ENCODE measurements at regions not wholly inside any gene's neighbourhood (a gene's known extent, or its start where the extent isn't known, plus 50 kb on each side); places are given as distances from the start of the nearest gene placed in this dataset.
"Not testable (repeated sequence)": the region's sequence is repeated elsewhere in the genome, so short reads cannot be mapped to it uniquely, and the experiment has no call there.

- no peak for DNase-seq
Measured at GRCh38 chr5:66234241-66234640, 90.1 kb downstream of the SREK1 start.

DNA sequence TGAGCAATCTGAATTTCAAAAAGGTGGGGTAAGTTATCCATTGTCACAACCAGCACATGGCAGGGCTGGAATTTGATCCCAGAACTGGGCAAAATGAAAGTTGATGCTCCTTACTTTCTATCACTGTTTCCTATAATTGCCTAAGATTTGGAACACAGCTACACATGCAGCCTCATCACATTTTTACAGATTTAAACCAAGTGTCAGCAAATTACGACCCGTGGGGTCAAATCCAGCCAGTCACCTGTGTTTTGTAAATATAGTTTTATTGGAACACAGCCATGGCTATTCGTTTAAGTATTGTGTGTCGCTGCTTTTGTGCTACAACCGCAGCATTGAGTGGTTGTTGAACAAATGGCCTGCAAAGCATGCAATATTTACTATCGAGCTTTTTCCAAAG is 94.3 kb downstream of the SREK1 start:
- no peak for DNase-seq

- DNase-seq, result no peak
Measured at GRCh38 chr5:66239034-66239433, 94.9 kb downstream of the SREK1 start.

DNA sequence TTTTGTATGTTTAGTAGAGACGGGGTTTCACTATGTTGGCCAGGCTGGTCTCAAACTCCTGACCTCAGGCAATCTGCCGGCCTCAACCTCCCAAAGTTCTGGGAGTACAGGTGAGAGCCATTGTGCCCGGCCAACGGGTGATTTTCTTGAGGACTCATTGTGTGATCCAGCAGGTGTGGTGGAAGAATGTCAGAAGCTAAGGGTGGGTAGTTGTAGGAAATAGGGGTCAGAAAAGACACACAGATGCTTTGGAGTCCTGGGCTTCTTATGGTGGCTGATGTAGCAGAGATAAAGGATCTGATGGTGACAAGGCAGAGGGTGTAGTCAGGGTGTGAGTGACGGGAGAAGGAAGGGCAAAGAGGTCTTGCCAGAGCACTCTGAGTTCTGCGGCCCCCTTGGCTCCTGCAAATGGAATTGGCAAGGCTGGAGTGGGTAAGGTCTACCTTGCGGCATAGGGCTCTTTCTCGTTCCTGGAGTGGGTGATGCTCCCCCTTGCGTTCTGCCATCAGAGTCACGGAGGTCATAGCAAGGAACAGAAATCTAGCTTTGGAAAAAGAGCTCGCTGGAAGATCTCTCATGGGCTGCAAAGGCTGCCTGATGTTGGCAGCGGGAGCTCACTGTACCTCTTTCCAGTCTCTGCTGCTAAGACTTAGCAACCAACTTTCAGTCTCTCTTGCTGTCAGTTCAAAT is 97.2 kb downstream of the SREK1 start:
- no peak for DNase-seq

- no peak for DNase-seq
Measured at GRCh38 chr5:66242050-66242715, 98.1 kb downstream of the SREK1 start.

GRCh38 chr5:66246608-66247007 is 102.5 kb downstream of the SREK1 start:
- DNase-seq, result no peak

GRCh38 chr5:66247176-66247960 is 103.3 kb downstream of the SREK1 start:
- DNase-seq, result peak; percentile 65

- no peak for DNase-seq
Measured at GRCh38 chr5:66248874-66249273, 104.8 kb downstream of the SREK1 start.

DNA sequence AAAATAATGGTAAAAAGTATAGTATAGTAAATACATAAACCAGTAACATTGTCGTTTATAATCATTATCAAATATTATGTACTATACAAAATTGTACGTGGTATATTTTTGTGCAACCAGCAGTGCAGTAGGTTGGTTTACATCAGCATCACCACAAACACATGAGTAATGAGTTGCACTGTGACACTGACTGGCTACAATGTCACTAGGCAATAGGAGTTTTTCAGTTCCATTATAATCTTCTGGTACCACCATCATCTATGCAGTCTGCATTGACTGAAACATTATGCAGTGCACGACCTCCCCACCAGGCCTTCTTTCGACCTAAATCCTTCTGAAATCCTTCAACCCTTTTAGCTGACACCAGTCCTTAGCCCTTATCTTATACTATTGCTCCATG is 105.8 kb downstream of the SREK1 start:
- DNase-seq, result peak; percentile 13

- no peak for DNase-seq
Measured at GRCh38 chr5:66252849-66253248, 108.7 kb downstream of the SREK1 start.

GRCh38 chr5:66255714-66256113 is 111.6 kb downstream of the SREK1 start:
- DNase-seq, result peak; percentile 61

GRCh38 chr5:66273121-66273520 is 129.0 kb downstream of the SREK1 start:
- DNase-seq, result no peak

- no peak for DNase-seq
Measured at GRCh38 chr5:66276986-66277385, 132.9 kb downstream of the SREK1 start.

- no peak for DNase-seq
Measured at GRCh38 chr5:66277981-66278380, 133.9 kb downstream of the SREK1 start.

- peak; percentile 66 for DNase-seq
Measured at GRCh38 chr5:66281294-66281693, 137.2 kb downstream of the SREK1 start.

GRCh38 chr5:66284588-66285342 is 140.7 kb downstream of the SREK1 start:
- no peak for DNase-seq

GRCh38 chr5:66285343-66285922 is 141.3 kb downstream of the SREK1 start:
- DNase-seq, result no peak

DNA sequence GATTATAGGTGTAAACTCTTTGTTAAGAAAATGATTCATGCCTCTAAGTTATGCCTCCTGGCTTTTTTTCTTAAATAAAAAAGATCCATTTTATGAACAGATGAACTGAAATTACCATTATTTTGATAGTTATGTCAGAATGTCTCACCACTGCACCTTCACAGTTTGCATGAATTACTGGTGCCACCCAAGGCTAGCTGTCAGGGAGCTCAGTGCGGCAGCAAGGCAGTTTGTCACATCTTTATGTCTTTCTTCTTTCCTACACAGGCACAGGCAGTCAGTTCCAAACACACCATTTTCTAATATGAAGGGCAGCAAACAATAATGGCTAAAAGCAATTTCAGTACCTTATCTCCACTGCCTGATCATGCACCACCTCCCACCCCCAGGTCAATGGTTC is 147.7 kb downstream of the SREK1 start:
- no peak for DNase-seq

DNA sequence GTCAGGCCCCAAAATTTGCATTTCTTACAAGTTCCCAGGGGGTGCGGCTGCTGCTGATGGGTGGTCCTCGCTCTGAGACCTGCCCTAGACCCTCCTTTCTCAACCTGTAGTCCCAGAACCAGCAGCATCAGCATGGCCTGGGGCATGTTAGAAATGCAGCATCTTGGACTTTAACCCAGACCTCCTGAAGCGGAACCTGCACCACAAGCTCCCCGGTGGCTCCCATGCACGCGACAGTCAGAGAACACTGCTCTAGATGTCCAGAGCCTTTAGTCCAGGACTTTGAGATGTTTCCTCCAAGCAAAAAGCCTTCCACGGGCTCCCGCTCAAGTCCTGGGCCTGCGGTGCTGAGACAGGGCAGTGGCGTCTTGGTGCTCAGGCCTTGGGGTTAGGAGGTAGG is 149.8 kb downstream of the SREK1 start:
- DNase-seq, result not testable (repeated sequence)

DNA sequence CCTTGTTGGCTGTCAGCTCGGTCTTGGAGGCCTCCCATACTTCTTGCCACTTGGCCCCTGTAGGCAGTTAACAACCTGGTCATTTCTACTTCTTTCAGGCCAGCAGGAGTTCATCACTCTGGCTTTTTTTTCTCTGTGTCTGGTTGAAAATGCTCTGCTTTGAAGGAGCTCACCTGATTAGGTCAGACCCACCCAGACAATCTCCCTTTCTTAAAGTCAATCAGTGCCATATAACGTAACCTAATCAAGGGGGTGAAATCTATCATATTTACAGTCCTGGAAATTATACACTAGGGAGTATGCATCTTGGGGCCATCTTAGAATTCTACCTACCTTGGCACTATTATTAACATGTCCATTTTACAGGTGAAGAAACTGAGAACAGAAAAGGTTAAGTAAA is 155.4 kb downstream of the SREK1 start:
- DNase-seq, result no peak

GRCh38 chr5:66302344-66302743 is 158.2 kb downstream of the SREK1 start:
- no peak for DNase-seq

DNA sequence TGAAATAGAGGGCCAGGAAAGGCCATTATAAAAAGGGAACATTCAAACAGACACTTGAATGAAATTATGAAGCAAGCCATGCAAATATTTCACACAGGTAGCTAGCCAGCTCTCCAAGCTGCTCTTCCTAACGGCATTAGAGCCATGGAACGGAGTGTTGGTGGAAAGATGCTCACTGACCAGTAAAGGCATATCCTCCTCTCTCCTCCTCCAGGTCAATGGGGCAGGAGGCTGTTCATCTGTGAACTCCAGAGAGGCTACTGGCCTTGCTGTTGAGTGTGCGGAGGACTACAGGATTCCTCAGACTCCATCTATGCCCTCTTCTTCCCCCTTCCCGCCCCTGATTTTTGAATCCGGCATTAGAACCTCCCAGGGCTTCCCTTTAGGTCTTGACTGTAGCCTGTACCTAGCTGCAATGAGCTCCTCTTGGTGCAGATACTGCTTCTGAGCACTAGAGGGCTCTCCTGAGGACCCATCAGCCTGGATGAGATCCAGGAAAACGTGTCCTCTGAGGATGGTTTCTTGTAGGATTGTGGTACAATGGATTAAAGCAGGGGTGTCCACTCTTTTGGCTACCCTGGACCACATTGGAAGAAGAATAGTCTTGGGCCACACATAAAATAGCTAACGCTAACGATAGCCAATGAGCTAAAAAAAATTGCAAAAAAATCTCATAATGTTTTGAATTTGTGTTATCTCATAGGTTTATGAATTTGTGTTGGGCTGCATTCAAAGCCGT is 162.2 kb downstream of the SREK1 start:
- DNase-seq, result peak; percentile 59
